ENCODE measurements at regions not wholly inside any gene's neighbourhood (a gene's known extent, or its start where the extent isn't known, plus 50 kb on each side); places are given as distances from the start of the nearest gene placed in this dataset.

GRCh38 chr7:79673421-79673820 is 220.0 kb upstream of the MAGI2 start:
- TF ChIP-seq CTCF (IDR thresholded peaks at IDR 0.05): no peak
- no peak for TF ChIP-seq EZH2 (IDR thresholded peaks at IDR 0.05)
- no peak for TF ChIP-seq EZH2phosphoT487 (IDR thresholded peaks at IDR 0.05)

All from neural progenitor cell (in vitro differentiated cells).